ENCODE measurements at regions not wholly inside any gene's neighbourhood (a gene's known extent, or its start where the extent isn't known, plus 50 kb on each side); places are given as distances from the start of the nearest gene placed in this dataset.

DNA sequence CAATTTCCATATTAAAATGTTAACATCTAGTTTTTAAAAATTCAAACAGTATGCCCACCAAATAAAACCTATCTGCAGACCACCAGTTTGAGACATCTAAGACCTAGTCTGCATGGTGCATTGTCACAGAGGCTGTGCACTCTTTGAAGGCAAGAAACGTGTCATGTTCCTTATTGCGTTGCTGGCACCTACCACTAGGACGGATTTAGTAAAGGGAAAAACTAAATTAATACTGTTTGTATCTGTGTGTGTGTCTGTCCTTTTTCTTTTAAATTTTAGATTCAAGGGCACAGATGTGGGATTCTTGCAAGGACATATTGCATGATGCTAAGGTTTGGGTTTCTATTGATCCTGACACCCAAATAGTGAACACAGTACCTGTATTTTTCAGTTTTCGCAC lies 481.4 kb downstream of the UQCRFS1 start:
- H3K9me3 Mint-ChIP-seq = peaks cover 6% of the 10 kb centered on the region; the same call in 1 of the 2 replicates
- H3K4me1 Mint-ChIP-seq = peaks cover 7% of the 10 kb centered on the region
- TF ChIP-seq, protein P1, sequence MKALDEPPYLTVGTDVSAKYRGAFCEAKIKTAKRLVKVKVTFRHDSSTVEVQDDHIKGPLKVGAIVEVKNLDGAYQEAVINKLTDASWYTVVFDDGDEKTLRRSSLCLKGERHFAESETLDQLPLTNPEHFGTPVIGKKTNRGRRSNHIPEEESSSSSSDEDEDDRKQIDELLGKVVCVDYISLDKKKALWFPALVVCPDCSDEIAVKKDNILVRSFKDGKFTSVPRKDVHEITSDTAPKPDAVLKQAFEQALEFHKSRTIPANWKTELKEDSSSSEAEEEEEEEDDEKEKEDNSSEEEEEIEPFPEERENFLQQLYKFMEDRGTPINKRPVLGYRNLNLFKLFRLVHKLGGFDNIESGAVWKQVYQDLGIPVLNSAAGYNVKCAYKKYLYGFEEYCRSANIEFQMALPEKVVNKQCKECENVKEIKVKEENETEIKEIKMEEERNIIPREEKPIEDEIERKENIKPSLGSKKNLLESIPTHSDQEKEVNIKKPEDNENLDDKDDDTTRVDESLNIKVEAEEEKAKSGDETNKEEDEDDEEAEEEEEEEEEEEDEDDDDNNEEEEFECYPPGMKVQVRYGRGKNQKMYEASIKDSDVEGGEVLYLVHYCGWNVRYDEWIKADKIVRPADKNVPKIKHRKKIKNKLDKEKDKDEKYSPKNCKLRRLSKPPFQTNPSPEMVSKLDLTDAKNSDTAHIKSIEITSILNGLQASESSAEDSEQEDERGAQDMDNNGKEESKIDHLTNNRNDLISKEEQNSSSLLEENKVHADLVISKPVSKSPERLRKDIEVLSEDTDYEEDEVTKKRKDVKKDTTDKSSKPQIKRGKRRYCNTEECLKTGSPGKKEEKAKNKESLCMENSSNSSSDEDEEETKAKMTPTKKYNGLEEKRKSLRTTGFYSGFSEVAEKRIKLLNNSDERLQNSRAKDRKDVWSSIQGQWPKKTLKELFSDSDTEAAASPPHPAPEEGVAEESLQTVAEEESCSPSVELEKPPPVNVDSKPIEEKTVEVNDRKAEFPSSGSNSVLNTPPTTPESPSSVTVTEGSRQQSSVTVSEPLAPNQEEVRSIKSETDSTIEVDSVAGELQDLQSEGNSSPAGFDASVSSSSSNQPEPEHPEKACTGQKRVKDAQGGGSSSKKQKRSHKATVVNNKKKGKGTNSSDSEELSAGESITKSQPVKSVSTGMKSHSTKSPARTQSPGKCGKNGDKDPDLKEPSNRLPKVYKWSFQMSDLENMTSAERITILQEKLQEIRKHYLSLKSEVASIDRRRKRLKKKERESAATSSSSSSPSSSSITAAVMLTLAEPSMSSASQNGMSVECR (CRISPR knock-in tag; IDR thresholded peaks at IDR 0.05; ENCODE audit: borderline replicate concordance) = no peak
- no peak for TF ChIP-seq NR2C2 (CRISPR knock-in tag; IDR thresholded peaks at IDR 0.05)
- TF ChIP-seq, protein P2, sequence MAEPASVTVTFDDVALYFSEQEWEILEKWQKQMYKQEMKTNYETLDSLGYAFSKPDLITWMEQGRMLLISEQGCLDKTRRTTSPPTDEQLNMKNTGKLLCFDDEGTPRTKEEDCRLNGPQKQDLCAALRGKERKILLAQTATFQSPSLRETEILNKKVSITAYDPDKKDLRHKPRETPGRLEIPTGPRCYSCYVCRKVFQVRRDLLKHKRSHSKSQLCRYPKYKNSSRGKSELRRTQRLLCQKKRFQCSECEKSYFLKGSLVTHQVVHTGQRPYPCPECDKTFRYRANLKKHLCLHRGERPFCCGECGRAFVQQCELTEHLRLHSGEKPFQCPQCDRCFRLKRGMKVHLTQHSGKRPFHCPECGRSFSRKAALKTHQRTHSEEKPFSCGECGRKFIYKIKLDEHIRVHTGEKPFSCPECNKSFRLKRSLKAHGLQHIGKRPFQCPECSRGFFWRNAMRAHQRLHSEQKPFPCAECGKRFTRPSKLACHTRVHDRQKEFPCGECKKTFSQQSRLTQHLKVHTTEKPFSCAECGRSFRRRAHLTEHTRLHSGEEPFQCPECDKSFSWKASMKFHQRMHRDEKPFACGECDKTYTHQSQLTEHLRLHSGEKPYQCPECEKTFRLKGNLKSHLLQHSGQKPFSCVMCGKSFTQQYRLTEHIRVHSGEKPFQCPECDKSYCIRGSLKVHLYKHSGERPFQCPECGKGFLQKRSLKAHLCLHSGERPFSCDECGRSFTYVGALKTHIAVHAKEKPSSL (CRISPR knock-in tag; conservative IDR thresholded peaks at IDR 0.05) = no peak
- no peak for TF ChIP-seq NR3C1 (CRISPR knock-in tag; conservative IDR thresholded peaks at IDR 0.05; ENCODE audit: low read depth)
- TF ChIP-seq, protein P3, sequence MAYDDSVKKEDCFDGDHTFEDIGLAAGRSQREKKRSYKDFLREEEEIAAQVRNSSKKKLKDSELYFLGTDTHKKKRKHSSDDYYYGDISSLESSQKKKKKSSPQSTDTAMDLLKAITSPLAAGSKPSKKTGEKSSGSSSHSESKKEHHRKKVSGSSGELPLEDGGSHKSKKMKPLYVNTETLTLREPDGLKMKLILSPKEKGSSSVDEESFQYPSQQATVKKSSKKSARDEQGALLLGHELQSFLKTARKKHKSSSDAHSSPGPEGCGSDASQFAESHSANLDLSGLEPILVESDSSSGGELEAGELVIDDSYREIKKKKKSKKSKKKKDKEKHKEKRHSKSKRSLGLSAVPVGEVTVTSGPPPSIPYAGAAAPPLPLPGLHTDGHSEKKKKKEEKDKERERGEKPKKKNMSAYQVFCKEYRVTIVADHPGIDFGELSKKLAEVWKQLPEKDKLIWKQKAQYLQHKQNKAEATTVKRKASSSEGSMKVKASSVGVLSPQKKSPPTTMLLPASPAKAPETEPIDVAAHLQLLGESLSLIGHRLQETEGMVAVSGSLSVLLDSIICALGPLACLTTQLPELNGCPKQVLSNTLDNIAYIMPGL (CRISPR knock-in tag; IDR thresholded peaks at IDR 0.05) = no peak
- no peak for TF ChIP-seq GABPB1 (CRISPR knock-in tag; IDR thresholded peaks at IDR 0.05)
- TF ChIP-seq TEAD4 (CRISPR knock-in tag; IDR thresholded peaks at IDR 0.05) = no peak
- TF ChIP-seq RORB (CRISPR knock-in tag; IDR thresholded peaks at IDR 0.05) = no peak
- no peak for TF ChIP-seq ZNF219 (CRISPR knock-in tag; IDR thresholded peaks at IDR 0.05; ENCODE audit: borderline replicate concordance)
- TF ChIP-seq PRRX2 (CRISPR knock-in tag; IDR thresholded peaks at IDR 0.05) = no peak
- TF ChIP-seq, protein P4, sequence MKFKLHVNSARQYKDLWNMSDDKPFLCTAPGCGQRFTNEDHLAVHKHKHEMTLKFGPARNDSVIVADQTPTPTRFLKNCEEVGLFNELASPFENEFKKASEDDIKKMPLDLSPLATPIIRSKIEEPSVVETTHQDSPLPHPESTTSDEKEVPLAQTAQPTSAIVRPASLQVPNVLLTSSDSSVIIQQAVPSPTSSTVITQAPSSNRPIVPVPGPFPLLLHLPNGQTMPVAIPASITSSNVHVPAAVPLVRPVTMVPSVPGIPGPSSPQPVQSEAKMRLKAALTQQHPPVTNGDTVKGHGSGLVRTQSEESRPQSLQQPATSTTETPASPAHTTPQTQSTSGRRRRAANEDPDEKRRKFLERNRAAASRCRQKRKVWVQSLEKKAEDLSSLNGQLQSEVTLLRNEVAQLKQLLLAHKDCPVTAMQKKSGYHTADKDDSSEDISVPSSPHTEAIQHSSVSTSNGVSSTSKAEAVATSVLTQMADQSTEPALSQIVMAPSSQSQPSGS (CRISPR knock-in tag; IDR thresholded peaks at IDR 0.05; ENCODE audit: borderline replicate concordance, low read depth) = no peak
- no peak for TF ChIP-seq RELA (CRISPR knock-in tag; IDR thresholded peaks at IDR 0.05; ENCODE audit: borderline replicate concordance)
- no peak for TF ChIP-seq ZBTB21 (CRISPR knock-in tag; IDR thresholded peaks at IDR 0.05; ENCODE audit: borderline replicate concordance)
- TF ChIP-seq, protein P5, sequence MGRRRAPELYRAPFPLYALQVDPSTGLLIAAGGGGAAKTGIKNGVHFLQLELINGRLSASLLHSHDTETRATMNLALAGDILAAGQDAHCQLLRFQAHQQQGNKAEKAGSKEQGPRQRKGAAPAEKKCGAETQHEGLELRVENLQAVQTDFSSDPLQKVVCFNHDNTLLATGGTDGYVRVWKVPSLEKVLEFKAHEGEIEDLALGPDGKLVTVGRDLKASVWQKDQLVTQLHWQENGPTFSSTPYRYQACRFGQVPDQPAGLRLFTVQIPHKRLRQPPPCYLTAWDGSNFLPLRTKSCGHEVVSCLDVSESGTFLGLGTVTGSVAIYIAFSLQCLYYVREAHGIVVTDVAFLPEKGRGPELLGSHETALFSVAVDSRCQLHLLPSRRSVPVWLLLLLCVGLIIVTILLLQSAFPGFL (CRISPR knock-in tag; IDR thresholded peaks at IDR 0.05; ENCODE audit: borderline replicate concordance) = no peak
- TF ChIP-seq ZNF121 (CRISPR knock-in tag; IDR thresholded peaks at IDR 0.05) = no peak
- no peak for TF ChIP-seq NFYB (CRISPR knock-in tag; conservative IDR thresholded peaks at IDR 0.05; ENCODE audit: low read depth)
- TF ChIP-seq, protein P6, sequence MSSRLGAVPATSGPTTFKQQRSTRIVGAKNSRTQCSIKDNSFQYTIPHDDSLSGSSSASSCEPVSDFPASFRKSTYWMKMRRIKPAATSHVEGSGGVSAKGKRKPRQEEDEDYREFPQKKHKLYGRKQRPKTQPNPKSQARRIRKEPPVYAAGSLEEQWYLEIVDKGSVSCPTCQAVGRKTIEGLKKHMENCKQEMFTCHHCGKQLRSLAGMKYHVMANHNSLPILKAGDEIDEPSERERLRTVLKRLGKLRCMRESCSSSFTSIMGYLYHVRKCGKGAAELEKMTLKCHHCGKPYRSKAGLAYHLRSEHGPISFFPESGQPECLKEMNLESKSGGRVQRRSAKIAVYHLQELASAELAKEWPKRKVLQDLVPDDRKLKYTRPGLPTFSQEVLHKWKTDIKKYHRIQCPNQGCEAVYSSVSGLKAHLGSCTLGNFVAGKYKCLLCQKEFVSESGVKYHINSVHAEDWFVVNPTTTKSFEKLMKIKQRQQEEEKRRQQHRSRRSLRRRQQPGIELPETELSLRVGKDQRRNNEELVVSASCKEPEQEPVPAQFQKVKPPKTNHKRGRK (CRISPR knock-in tag; IDR thresholded peaks at IDR 0.05; ENCODE audit: borderline replicate concordance) = no peak
- no peak for TF ChIP-seq SP1 (CRISPR knock-in tag; conservative IDR thresholded peaks at IDR 0.05)
- TF ChIP-seq CREM (CRISPR knock-in tag; IDR thresholded peaks at IDR 0.05) = no peak
- no peak for TF ChIP-seq SOX15 (CRISPR knock-in tag; IDR thresholded peaks at IDR 0.05)
- no peaks in the 10 kb centered on the region for H3K36me3 Mint-ChIP-seq
- no peak for DNase-seq (ENCODE audit: low spot score)
- ATAC-seq = no peak
- ChIA-PET CTCF (no interaction called here), POLR2A (no interaction called here)
- no peak overlapping the region for H3K27ac Mint-ChIP-seq
- H3K4me3 Mint-ChIP-seq = no peak overlapping the region
- H3K27me3 Mint-ChIP-seq (ENCODE audit: low read depth) = peaks cover 32% of the 10 kb centered on the region

Measured in WTC11 (cell line).